ENCODE measurements at regions not wholly inside any gene's neighbourhood (a gene's known extent, or its start where the extent isn't known, plus 50 kb on each side); places are given as distances from the start of the nearest gene placed in this dataset.

GRCh38 chr10:54983255-54983654, 182.2 kb upstream of the PCDH15 start:
- H3K9me3 ChIP-seq (ENCODE audit: control insufficient read depth, low read length): no peaks in the 10 kb centered on the region
- H3K4me3 ChIP-seq (ENCODE audit: low read length): no peak overlapping the region
- no peak overlapping the region for H3K9ac ChIP-seq (ENCODE audit: low read length)
- H3K36me3 ChIP-seq (ENCODE audit: control insufficient read depth, insufficient read depth, low read length, severe bottlenecking): no peaks in the 10 kb centered on the region
- no peak for DNase-seq (ENCODE audit: low read depth)
- no peaks in the 10 kb centered on the region for H3K4me1 ChIP-seq (ENCODE audit: control insufficient read depth, insufficient read depth, low read length)
- H3K27me3 ChIP-seq (replicated peaks; ENCODE audit: control insufficient read depth, insufficient read depth, low read length): no peaks in the 10 kb centered on the region

GRCh38 chr10:54962134-54962900, 161.3 kb upstream of the PCDH15 start:
- Histone ChIP-seq H3K9ac (ENCODE audit: low read length) (no peak overlapping the region), H3K4me1 (ENCODE audit: control insufficient read depth, insufficient read depth, low read length) (no peaks in the 10 kb centered on the region), H3K36me3 (ENCODE audit: control insufficient read depth, insufficient read depth, low read length, severe bottlenecking) (no peaks in the 10 kb centered on the region), H3K4me3 (ENCODE audit: low read length) (no peak overlapping the region), H3K27me3 (replicated peaks; ENCODE audit: control insufficient read depth, insufficient read depth, low read length) (no peaks in the 10 kb centered on the region), H3K9me3 (ENCODE audit: control insufficient read depth, low read length) (no peaks in the 10 kb centered on the region)
- no peak for DNase-seq (ENCODE audit: low read depth)

- no peaks in the 10 kb centered on the region for H3K9me3 ChIP-seq (ENCODE audit: control insufficient read depth, low read length)
- DNase-seq (ENCODE audit: low read depth): no peak
- no peaks in the 10 kb centered on the region for H3K36me3 ChIP-seq (ENCODE audit: control insufficient read depth, insufficient read depth, low read length, severe bottlenecking)
- no peaks in the 10 kb centered on the region for H3K4me1 ChIP-seq (ENCODE audit: control insufficient read depth, insufficient read depth, low read length)
- H3K9ac ChIP-seq (ENCODE audit: low read length): no peak overlapping the region
- no peaks in the 10 kb centered on the region for H3K27me3 ChIP-seq (replicated peaks; ENCODE audit: control insufficient read depth, insufficient read depth, low read length)
- H3K4me3 ChIP-seq (ENCODE audit: low read length): no peak overlapping the region
These were observed 160.0 kb upstream of the PCDH15 start for GRCh38 chr10:54961040-54961439.

- Histone ChIP-seq H3K36me3 (ENCODE audit: control insufficient read depth, insufficient read depth, low read length, severe bottlenecking) (no peaks in the 10 kb centered on the region), H3K9me3 (ENCODE audit: control insufficient read depth, low read length) (no peaks in the 10 kb centered on the region), H3K27me3 (replicated peaks; ENCODE audit: control insufficient read depth, insufficient read depth, low read length) (no peaks in the 10 kb centered on the region), H3K4me3 (ENCODE audit: low read length) (no peak overlapping the region), H3K4me1 (ENCODE audit: control insufficient read depth, insufficient read depth, low read length) (no peaks in the 10 kb centered on the region), H3K9ac (ENCODE audit: low read length) (no peak overlapping the region)
- DNase-seq (ENCODE audit: low read depth): no peak
These were observed 157.8 kb upstream of the PCDH15 start for GRCh38 chr10:54958844-54959243.

GRCh38 chr10:54947605-54948004, 146.6 kb upstream of the PCDH15 start:
- Histone ChIP-seq H3K4me3 (ENCODE audit: low read length) (no peak overlapping the region), H3K9me3 (ENCODE audit: control insufficient read depth, low read length) (no peaks in the 10 kb centered on the region), H3K4me1 (ENCODE audit: control insufficient read depth, insufficient read depth, low read length) (no peaks in the 10 kb centered on the region), H3K9ac (ENCODE audit: low read length) (no peak overlapping the region), H3K36me3 (ENCODE audit: control insufficient read depth, insufficient read depth, low read length, severe bottlenecking) (no peaks in the 10 kb centered on the region), H3K27me3 (replicated peaks; ENCODE audit: control insufficient read depth, insufficient read depth, low read length) (no peaks in the 10 kb centered on the region)
- no peak for DNase-seq (ENCODE audit: low read depth)

GRCh38 chr10:54940418-54940817, 139.4 kb upstream of the PCDH15 start:
- Histone ChIP-seq H3K9me3 (ENCODE audit: control insufficient read depth, low read length) (no peaks in the 10 kb centered on the region), H3K4me3 (ENCODE audit: low read length) (no peak overlapping the region), H3K9ac (ENCODE audit: low read length) (no peak overlapping the region), H3K36me3 (ENCODE audit: control insufficient read depth, insufficient read depth, low read length, severe bottlenecking) (no peaks in the 10 kb centered on the region), H3K4me1 (ENCODE audit: control insufficient read depth, insufficient read depth, low read length) (no peaks in the 10 kb centered on the region), H3K27me3 (replicated peaks; ENCODE audit: control insufficient read depth, insufficient read depth, low read length) (no peaks in the 10 kb centered on the region)
- no peak for DNase-seq (ENCODE audit: low read depth)

- H3K4me3 ChIP-seq (ENCODE audit: low read length): no peak overlapping the region
- H3K9ac ChIP-seq (ENCODE audit: low read length): no peak overlapping the region
- H3K9me3 ChIP-seq (ENCODE audit: control insufficient read depth, low read length): peaks cover 10% of the 10 kb centered on the region
- DNase-seq (ENCODE audit: low read depth): no peak
- H3K36me3 ChIP-seq (ENCODE audit: control insufficient read depth, insufficient read depth, low read length, severe bottlenecking): no peaks in the 10 kb centered on the region
- H3K27me3 ChIP-seq (replicated peaks; ENCODE audit: control insufficient read depth, insufficient read depth, low read length): no peaks in the 10 kb centered on the region
- no peaks in the 10 kb centered on the region for H3K4me1 ChIP-seq (ENCODE audit: control insufficient read depth, insufficient read depth, low read length)
These were observed 113.0 kb upstream of the PCDH15 start for GRCh38 chr10:54914049-54914448.

- Histone ChIP-seq H3K9ac (ENCODE audit: low read length) (no peak overlapping the region), H3K36me3 (ENCODE audit: control insufficient read depth, insufficient read depth, low read length, severe bottlenecking) (no peaks in the 10 kb centered on the region), H3K4me3 (ENCODE audit: low read length) (no peak overlapping the region)
These were observed 108.1 kb upstream of the PCDH15 start for GRCh38 chr10:54909165-54909564.

GRCh38 chr10:54908019-54908418, 107.0 kb upstream of the PCDH15 start:
- peaks cover 3% of the 10 kb centered on the region for H3K9me3 ChIP-seq (ENCODE audit: control insufficient read depth, low read length)
- no peaks in the 10 kb centered on the region for H3K27me3 ChIP-seq (replicated peaks; ENCODE audit: control insufficient read depth, insufficient read depth, low read length)
- no peak for DNase-seq (ENCODE audit: low read depth)
- H3K36me3 ChIP-seq (ENCODE audit: control insufficient read depth, insufficient read depth, low read length, severe bottlenecking): no peaks in the 10 kb centered on the region
- H3K4me1 ChIP-seq (ENCODE audit: control insufficient read depth, insufficient read depth, low read length): no peaks in the 10 kb centered on the region
- H3K9ac ChIP-seq (ENCODE audit: low read length): no peak overlapping the region
- H3K4me3 ChIP-seq (ENCODE audit: low read length): no peak overlapping the region

More at GRCh38 chr10:54909165-54909564, 108.1 kb upstream of the PCDH15 start:
- peaks cover 10% of the 10 kb centered on the region for H3K9me3 ChIP-seq (ENCODE audit: control insufficient read depth, low read length)
- H3K27me3 ChIP-seq (replicated peaks; ENCODE audit: control insufficient read depth, insufficient read depth, low read length): no peaks in the 10 kb centered on the region
- no peaks in the 10 kb centered on the region for H3K4me1 ChIP-seq (ENCODE audit: control insufficient read depth, insufficient read depth, low read length)
- no peak for DNase-seq (ENCODE audit: low read depth)

GRCh38 chr10:54906940-54907339, 105.9 kb upstream of the PCDH15 start:
- Histone ChIP-seq H3K9me3 (ENCODE audit: control insufficient read depth, low read length) (no peaks in the 10 kb centered on the region), H3K27me3 (replicated peaks; ENCODE audit: control insufficient read depth, insufficient read depth, low read length) (peaks cover 3% of the 10 kb centered on the region), H3K9ac (ENCODE audit: low read length) (no peak overlapping the region), H3K4me3 (ENCODE audit: low read length) (no peak overlapping the region), H3K4me1 (ENCODE audit: control insufficient read depth, insufficient read depth, low read length) (no peaks in the 10 kb centered on the region), H3K36me3 (ENCODE audit: control insufficient read depth, insufficient read depth, low read length, severe bottlenecking) (no peaks in the 10 kb centered on the region)
- DNase-seq (ENCODE audit: low read depth): no peak

- DNase-seq (ENCODE audit: low read depth): no peak
- peaks cover 3% of the 10 kb centered on the region for H3K27me3 ChIP-seq (replicated peaks; ENCODE audit: control insufficient read depth, insufficient read depth, low read length)
- no peaks in the 10 kb centered on the region for H3K36me3 ChIP-seq (ENCODE audit: control insufficient read depth, insufficient read depth, low read length, severe bottlenecking)
- no peak overlapping the region for H3K4me3 ChIP-seq (ENCODE audit: low read length)
- no peaks in the 10 kb centered on the region for H3K9me3 ChIP-seq (ENCODE audit: control insufficient read depth, low read length)
- H3K4me1 ChIP-seq (ENCODE audit: control insufficient read depth, insufficient read depth, low read length): no peaks in the 10 kb centered on the region
- H3K9ac ChIP-seq (ENCODE audit: low read length): no peak overlapping the region
These were observed 104.7 kb upstream of the PCDH15 start for GRCh38 chr10:54905578-54906192.

Data from adipocyte (in vitro differentiated cells).